ENCODE measurements at regions not wholly inside any gene's neighbourhood (a gene's known extent, or its start where the extent isn't known, plus 50 kb on each side); places are given as distances from the start of the nearest gene placed in this dataset.
"Not testable (repeated sequence)": the region's sequence is repeated elsewhere in the genome, so short reads cannot be mapped to it uniquely, and the experiment has no call there.

DNA sequence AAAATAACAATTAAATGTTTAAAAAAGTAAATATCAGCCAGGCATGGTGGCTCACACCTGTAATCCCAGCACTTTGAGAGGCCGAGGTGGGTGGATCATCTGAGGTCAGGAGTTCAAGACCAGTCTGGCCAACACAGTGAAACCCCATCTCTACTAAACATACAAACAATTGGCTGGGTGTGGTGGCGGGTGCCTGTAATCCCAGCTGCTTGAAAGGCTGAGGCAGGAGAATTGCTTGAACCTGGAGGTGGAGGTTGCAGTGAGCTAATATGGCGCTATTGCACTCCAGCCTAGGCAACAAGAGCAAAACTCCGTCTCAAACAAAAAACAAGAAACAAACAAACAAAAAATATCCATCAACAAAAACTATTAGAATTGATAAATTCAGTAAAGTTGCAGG, 77.5 kb downstream of the SNX5 start:
- not testable (repeated sequence) for H3K36me3 ChIP-seq (ENCODE audit: control insufficient read depth, insufficient read depth, low read length)

DNA sequence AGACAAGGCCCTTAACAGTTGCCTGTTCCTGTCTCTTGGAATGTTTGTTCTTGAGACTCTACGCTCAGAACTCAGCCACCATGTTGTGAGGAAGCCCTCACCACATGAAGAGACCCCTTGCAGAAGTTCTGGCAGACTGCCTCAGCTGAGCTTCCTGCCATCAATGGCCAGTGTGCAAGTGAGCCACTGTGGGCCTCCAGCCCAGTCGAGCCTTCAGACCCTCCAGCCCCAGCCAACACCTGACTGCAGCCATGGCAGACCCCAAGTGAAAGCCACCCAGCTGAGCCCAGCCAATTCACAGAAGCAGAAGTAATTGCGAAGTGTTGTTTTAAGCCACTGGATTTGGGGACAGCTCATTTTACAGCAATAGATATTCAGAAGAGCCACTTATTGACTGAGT, 78.3 kb downstream of the SNX5 start:
- Histone ChIP-seq H3K36me3 (ENCODE audit: control insufficient read depth, insufficient read depth, low read length) (no peaks in the 10 kb centered on the region), H3K27ac (ENCODE audit: low read depth, low read length) (no peak overlapping the region), H3K27me3 (ENCODE audit: control insufficient read depth, insufficient read depth, low read length) (no peaks in the 10 kb centered on the region), H3K4me1 (ENCODE audit: control insufficient read depth, insufficient read depth, low read length) (peaks cover 6% of the 10 kb centered on the region; the same call in 1 of the 2 replicates), H3K9me3 (ENCODE audit: control insufficient read depth, insufficient read depth, low read length) (peaks cover 14% of the 10 kb centered on the region), H3K4me3 (ENCODE audit: low read depth, low read length) (no peak overlapping the region), H3K9ac (ENCODE audit: low read depth, low read length) (no peak overlapping the region)

More for the DNA sequence above, 77.5 kb downstream of the SNX5 start:
- not testable (repeated sequence) for H3K27me3 ChIP-seq (ENCODE audit: control insufficient read depth, insufficient read depth, low read length); H3K4me3 ChIP-seq (ENCODE audit: low read depth, low read length); H3K27ac ChIP-seq (ENCODE audit: low read depth, low read length); H3K9ac ChIP-seq (ENCODE audit: low read depth, low read length)
- Histone ChIP-seq H3K9me3 (ENCODE audit: control insufficient read depth, insufficient read depth, low read length) (peaks cover 14% of the 10 kb centered on the region), H3K4me1 (ENCODE audit: control insufficient read depth, insufficient read depth, low read length) (peaks cover 14% of the 10 kb centered on the region)

DNA sequence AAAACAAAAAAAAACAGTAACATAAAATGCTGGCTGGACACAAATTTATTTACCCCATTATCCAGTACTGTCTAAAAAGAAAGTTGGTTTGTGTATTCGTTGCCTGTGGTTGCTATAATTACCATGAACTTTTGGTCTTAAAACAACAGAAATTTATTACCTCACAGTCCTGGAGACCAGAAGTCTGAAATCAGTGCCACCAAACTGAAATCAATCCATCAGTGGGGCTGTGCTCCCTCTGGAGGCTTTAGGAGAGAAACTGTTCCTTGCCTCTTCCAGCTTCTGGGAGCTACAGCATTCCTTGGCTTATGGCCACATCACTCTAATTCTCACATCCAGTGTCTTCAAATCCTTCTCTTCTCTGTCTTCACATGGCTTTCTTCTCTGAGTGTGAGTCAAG, 79.4 kb downstream of the SNX5 start:
- Histone ChIP-seq H3K36me3 (ENCODE audit: control insufficient read depth, insufficient read depth, low read length) (no peaks in the 10 kb centered on the region), H3K4me1 (ENCODE audit: control insufficient read depth, insufficient read depth, low read length) (no peaks in the 10 kb centered on the region), H3K27me3 (ENCODE audit: control insufficient read depth, insufficient read depth, low read length) (no peaks in the 10 kb centered on the region), H3K9me3 (ENCODE audit: control insufficient read depth, insufficient read depth, low read length) (peaks cover 14% of the 10 kb centered on the region), H3K9ac (ENCODE audit: low read depth, low read length) (no peak overlapping the region), H3K4me3 (ENCODE audit: low read depth, low read length) (no peak overlapping the region), H3K27ac (ENCODE audit: low read depth, low read length) (no peak overlapping the region)

DNA sequence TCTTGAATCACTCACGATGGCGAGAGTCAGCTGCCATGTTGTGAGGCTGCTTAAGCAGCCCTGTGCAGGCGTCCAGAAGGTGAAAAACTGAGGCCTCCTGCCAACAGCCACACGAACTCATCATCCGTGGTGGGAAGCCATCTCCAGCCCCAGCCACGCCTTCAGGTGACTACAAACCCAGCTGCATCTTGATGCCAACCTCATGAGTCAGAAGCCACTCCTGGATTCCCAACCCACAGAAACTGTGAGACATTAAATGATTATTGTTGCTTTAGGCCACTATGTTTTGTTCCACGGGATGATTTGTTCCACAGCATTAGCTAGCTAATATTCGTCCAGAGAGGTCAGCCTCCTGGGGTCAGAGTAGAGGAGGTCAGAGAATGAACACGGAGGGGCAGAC, 80.5 kb downstream of the SNX5 start:
- H3K36me3 ChIP-seq (ENCODE audit: control insufficient read depth, insufficient read depth, low read length): no peaks in the 10 kb centered on the region
- H3K9ac ChIP-seq (ENCODE audit: low read depth, low read length): no peak overlapping the region
- H3K4me3 ChIP-seq (ENCODE audit: low read depth, low read length): no peak overlapping the region
- peaks cover 14% of the 10 kb centered on the region for H3K9me3 ChIP-seq (ENCODE audit: control insufficient read depth, insufficient read depth, low read length)
- H3K27ac ChIP-seq (ENCODE audit: low read depth, low read length): no peak overlapping the region
- H3K27me3 ChIP-seq (ENCODE audit: control insufficient read depth, insufficient read depth, low read length): no peaks in the 10 kb centered on the region
- H3K4me1 ChIP-seq (ENCODE audit: control insufficient read depth, insufficient read depth, low read length): no peaks in the 10 kb centered on the region; the same call in 1 of the 2 replicates

DNA sequence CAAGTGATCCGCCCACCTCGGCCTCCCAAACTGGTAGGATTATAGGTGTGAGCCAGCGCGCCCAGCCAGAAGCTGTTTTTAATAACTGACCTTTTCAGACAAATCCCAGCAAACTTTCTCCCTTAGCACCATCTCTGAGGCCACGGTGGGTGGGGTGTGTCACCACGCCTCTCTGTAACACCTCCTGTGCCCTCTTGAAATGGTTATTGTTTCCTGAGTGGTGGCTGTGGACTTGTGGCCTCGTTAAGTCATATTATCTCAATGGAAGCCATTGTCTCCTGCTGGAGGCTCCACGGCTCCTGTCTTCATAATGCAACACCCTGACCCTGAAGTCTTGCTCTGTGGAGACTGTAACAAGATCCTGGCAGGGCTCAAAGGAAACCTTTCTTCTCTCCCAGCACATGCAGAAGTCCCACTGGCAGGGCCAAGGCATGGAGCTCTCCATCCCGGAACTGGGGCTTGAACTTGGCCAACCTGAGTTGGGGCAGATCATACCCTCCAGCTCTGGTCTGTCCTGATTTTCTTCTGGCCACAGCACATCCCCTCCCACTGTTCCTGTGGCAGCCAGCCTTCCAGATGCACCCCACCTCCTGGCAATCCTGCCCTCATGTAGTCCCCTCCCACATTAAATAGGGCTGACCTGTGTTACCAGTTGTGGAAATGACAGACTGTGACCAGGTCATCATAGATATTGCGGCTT, 81.1 kb downstream of the SNX5 start:
- H3K4me1 ChIP-seq (ENCODE audit: control insufficient read depth, insufficient read depth, low read length): no peaks in the 10 kb centered on the region; the same call in none of the 2 replicates
- no peaks in the 10 kb centered on the region for H3K36me3 ChIP-seq (ENCODE audit: control insufficient read depth, insufficient read depth, low read length)
- H3K27ac ChIP-seq (ENCODE audit: low read depth, low read length): no peak overlapping the region
- H3K27me3 ChIP-seq (ENCODE audit: control insufficient read depth, insufficient read depth, low read length): no peaks in the 10 kb centered on the region
- H3K9me3 ChIP-seq (ENCODE audit: control insufficient read depth, insufficient read depth, low read length): peaks cover 14% of the 10 kb centered on the region
- H3K4me3 ChIP-seq (ENCODE audit: low read depth, low read length): no peak overlapping the region
- no peak overlapping the region for H3K9ac ChIP-seq (ENCODE audit: low read depth, low read length)

DNA sequence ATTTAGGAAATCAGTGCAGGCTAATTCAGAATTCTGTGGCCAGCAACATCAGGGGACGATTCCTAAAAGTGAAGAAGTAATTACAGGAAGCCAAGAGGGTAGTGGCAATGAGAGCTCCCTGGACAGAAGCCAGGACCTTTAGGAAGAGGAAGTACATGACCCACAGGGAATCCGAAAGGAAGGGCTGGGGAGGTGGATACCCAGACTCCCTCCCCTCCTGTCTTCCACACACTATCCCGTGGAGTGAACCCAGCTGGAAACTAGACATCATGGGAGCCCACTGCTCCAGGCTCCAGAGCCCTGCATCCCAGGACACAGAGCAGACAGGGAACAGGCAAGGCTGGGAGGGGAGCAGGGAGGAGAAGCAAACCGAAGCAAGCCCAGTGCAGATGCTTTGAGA, 83.0 kb downstream of the SNX5 start:
- Histone ChIP-seq H3K9me3 (ENCODE audit: control insufficient read depth, insufficient read depth, low read length) (peaks cover 14% of the 10 kb centered on the region), H3K36me3 (ENCODE audit: control insufficient read depth, insufficient read depth, low read length) (no peaks in the 10 kb centered on the region), H3K4me1 (ENCODE audit: control insufficient read depth, insufficient read depth, low read length) (no peaks in the 10 kb centered on the region; the same call in none of the 2 replicates), H3K9ac (ENCODE audit: low read depth, low read length) (no peak overlapping the region), H3K4me3 (ENCODE audit: low read depth, low read length) (no peak overlapping the region), H3K27ac (ENCODE audit: low read depth, low read length) (no peak overlapping the region), H3K27me3 (ENCODE audit: control insufficient read depth, insufficient read depth, low read length) (no peaks in the 10 kb centered on the region)

DNA sequence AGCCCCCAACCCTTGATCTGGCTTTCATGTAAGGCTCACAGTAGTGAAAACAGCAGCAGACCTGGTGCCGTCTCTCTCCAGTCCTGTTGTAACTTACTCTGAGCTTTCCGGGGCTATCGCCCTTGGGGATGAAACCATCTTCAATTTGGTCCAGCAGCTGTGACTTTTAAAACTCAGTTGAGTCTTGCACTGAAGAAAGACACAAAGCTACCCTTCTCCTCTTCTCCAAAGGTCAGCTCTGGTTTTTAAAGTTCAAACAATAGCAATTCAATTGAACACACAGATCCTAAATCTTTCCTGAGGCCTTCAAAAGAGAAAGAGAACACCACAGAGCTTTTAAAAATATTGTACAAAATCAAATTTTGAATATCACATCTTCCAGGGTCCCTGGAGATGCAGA, 83.5 kb downstream of the SNX5 start:
- no peak overlapping the region for H3K27ac ChIP-seq (ENCODE audit: low read depth, low read length)
- no peaks in the 10 kb centered on the region for H3K27me3 ChIP-seq (ENCODE audit: control insufficient read depth, insufficient read depth, low read length)
- no peak overlapping the region for H3K9ac ChIP-seq (ENCODE audit: low read depth, low read length)
- no peaks in the 10 kb centered on the region; the same call in none of the 2 replicates for H3K4me1 ChIP-seq (ENCODE audit: control insufficient read depth, insufficient read depth, low read length)
- H3K4me3 ChIP-seq (ENCODE audit: low read depth, low read length): no peak overlapping the region
- H3K36me3 ChIP-seq (ENCODE audit: control insufficient read depth, insufficient read depth, low read length): no peaks in the 10 kb centered on the region
- H3K9me3 ChIP-seq (ENCODE audit: control insufficient read depth, insufficient read depth, low read length): peaks cover 10% of the 10 kb centered on the region

DNA sequence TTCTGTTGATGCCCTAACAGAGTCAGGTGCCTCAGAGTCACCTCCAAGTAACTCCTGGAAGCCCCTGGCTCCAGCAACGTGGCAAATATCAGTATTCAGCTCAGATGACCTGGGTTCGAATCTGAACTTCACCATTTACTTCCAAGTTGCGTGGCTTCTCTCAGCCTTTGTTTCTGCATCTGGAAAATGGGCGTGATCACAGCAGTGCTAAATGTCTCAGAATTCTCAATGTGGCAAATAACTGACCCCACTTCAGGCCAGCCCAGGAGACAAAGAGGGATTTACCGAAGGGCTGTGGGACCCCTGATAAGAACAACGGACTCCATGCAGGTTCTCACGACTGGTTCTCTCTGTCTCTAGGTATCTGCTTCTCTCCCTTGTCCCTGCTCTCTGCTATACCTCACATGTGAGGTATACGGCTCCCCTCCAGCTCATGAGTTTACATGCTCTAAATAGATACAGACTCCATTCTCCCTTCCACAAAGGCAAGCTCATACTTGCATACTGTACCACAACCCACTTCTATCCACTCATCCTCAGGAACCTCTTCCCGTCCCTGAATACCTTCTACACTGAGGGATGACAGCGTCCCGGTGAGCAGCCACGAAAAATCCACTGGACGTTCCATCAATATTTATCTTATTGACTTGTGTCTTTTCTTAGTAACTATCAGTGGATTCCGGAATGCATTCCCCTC, 84.1 kb downstream of the SNX5 start:
- Histone ChIP-seq H3K27me3 (ENCODE audit: control insufficient read depth, insufficient read depth, low read length) (no peaks in the 10 kb centered on the region), H3K4me1 (ENCODE audit: control insufficient read depth, insufficient read depth, low read length) (no peaks in the 10 kb centered on the region; the same call in none of the 2 replicates), H3K27ac (ENCODE audit: low read depth, low read length) (no peak overlapping the region), H3K9ac (ENCODE audit: low read depth, low read length) (no peak overlapping the region), H3K4me3 (ENCODE audit: low read depth, low read length) (no peak overlapping the region), H3K9me3 (ENCODE audit: control insufficient read depth, insufficient read depth, low read length) (peaks cover 4% of the 10 kb centered on the region), H3K36me3 (ENCODE audit: control insufficient read depth, insufficient read depth, low read length) (no peaks in the 10 kb centered on the region)

DNA sequence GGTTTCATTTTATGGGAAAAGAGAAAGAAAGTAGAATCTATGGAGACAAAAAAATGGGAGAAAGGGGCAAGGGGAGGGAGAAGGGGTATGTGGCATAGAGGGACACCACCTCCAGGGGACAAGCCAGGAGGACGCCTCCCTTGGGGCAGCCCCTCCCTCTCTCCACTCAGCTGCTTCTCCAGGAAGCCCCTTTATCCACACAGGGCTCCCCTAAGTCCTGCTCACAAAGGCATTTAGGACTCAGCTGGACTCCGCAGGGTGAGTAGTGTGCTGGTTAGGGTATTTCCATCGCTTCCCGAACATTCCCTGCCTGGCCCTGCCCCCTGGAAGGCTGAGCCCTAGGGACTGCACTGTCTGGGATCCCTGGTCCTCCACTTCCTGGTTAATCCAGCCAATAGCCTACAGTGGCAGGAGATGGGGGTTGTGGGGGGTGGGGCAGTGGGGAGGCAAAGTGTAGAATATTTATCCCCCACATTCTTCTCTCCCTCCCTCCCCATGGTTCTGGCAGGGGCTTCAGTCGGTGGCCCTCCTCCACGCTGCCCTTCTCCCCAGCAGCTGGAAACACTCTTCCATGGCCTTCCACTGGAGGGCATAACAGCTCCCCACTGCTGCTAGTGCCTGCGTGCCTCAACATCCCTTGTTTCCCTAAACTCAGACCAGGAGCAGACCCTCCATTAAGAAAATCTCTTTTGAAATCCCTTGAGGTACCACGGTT, 84.8 kb downstream of the SNX5 start:
- H3K4me1 ChIP-seq (ENCODE audit: control insufficient read depth, insufficient read depth, low read length): no peaks in the 10 kb centered on the region; the same call in none of the 2 replicates
- H3K9ac ChIP-seq (ENCODE audit: low read depth, low read length): no peak overlapping the region

DNA sequence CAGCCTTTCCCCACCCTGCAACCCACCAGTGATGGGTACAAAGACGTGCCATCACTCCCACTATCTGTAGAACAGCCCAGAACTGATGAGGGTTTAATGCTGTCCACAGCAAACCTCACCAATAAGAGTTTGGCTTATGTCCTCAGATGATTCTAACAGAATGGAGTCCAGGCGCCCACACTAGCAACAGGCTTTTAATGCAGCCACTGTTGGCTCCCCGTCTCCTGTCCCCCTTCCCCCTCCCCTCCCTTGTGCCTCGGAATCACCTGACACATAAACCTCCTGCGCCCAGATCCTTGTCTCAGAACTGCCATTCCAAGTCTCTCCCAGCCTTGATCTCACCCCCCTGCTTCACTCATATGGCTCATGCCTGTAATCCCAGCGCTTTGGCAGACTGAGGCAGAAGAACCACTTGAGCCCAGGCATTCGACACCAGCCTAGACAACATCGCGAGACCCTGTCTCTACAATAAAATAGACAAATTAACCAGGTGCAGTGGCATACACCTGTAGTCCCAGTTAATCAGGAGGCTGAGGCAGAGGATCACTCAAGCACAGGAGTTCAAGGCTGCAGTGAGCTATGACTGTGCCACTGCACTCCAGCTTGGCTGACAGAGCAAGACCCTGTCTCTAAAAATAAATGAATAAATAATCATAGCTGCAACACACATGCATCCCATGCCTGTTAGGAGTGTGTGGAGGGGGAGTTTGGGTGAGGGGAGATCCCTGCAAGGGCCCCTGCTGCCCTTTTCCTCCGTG, 85.6 kb downstream of the SNX5 start:
- no peak overlapping the region for H3K4me3 ChIP-seq (ENCODE audit: low read depth, low read length)

More for the DNA sequence above, 84.8 kb downstream of the SNX5 start:
- Histone ChIP-seq H3K27me3 (ENCODE audit: control insufficient read depth, insufficient read depth, low read length) (no peaks in the 10 kb centered on the region), H3K4me3 (ENCODE audit: low read depth, low read length) (no peak overlapping the region), H3K27ac (ENCODE audit: low read depth, low read length) (no peak overlapping the region), H3K9me3 (ENCODE audit: control insufficient read depth, insufficient read depth, low read length) (no peaks in the 10 kb centered on the region), H3K36me3 (ENCODE audit: control insufficient read depth, insufficient read depth, low read length) (no peaks in the 10 kb centered on the region)

More for the DNA sequence above, 85.6 kb downstream of the SNX5 start:
- Histone ChIP-seq H3K9me3 (ENCODE audit: control insufficient read depth, insufficient read depth, low read length) (no peaks in the 10 kb centered on the region), H3K27ac (ENCODE audit: low read depth, low read length) (no peak overlapping the region), H3K4me1 (ENCODE audit: control insufficient read depth, insufficient read depth, low read length) (no peaks in the 10 kb centered on the region; the same call in none of the 2 replicates), H3K27me3 (ENCODE audit: control insufficient read depth, insufficient read depth, low read length) (no peaks in the 10 kb centered on the region), H3K36me3 (ENCODE audit: control insufficient read depth, insufficient read depth, low read length) (no peaks in the 10 kb centered on the region), H3K9ac (ENCODE audit: low read depth, low read length) (no peak overlapping the region)
